ENCODE measurements at regions not wholly inside any gene's neighbourhood (a gene's known extent, or its start where the extent isn't known, plus 50 kb on each side); places are given as distances from the start of the nearest gene placed in this dataset.

DNA sequence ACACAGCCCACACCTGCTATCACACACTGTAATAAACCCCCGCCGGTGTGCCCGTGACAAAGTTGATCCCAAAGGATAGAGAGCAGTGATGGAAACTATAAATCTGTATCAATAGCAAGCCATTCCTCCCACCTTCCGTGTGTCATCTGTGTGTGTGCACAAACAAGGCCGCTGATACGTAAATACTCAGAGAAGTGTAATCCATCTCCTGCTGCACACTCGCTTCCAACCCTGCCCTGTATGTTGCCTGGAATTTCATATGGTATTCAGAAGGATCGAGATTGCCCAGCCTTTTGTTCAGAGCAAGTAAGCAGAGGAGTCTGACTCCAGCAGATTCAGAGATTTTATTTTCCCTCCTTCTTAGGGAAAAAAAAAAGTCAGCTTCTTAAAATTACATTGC is 581.1 kb upstream of the ZFHX3 start:
- no peak overlapping the region for H3K4me3 ChIP-seq (ENCODE audit: low read depth in 2 of 2, low read length in 2 of 2)
- in situ Hi-C loops (cut with HindIII; ENCODE audit: low pct_unique_long_range_greater_than_20kb, low sequenced_read_pairs) (no loop called here), intact Hi-C loops (cut with micrococcal nuclease; ENCODE audit: unreplicated experiment) (no loop called here)
- H3K27ac ChIP-seq (ENCODE audit: low read length) = no peak overlapping the region
- H3K36me3 ChIP-seq (ENCODE audit: control insufficient read depth, insufficient read depth, low read length) = no peaks in the 10 kb centered on the region
- TF ChIP-seq TCF7L2 (IDR thresholded peaks at IDR 0.05; ENCODE audit: low read depth, low read length) (no peak), SIN3A (IDR thresholded peaks at IDR 0.05; ENCODE audit: borderline replicate concordance, insufficient read depth, low read depth, low read length) (no peak), POLR2AphosphoS5 (IDR thresholded peaks at IDR 0.05; ENCODE audit: low read depth, low read length) (no peak)
- TF ChIP-seq, protein P1, sequence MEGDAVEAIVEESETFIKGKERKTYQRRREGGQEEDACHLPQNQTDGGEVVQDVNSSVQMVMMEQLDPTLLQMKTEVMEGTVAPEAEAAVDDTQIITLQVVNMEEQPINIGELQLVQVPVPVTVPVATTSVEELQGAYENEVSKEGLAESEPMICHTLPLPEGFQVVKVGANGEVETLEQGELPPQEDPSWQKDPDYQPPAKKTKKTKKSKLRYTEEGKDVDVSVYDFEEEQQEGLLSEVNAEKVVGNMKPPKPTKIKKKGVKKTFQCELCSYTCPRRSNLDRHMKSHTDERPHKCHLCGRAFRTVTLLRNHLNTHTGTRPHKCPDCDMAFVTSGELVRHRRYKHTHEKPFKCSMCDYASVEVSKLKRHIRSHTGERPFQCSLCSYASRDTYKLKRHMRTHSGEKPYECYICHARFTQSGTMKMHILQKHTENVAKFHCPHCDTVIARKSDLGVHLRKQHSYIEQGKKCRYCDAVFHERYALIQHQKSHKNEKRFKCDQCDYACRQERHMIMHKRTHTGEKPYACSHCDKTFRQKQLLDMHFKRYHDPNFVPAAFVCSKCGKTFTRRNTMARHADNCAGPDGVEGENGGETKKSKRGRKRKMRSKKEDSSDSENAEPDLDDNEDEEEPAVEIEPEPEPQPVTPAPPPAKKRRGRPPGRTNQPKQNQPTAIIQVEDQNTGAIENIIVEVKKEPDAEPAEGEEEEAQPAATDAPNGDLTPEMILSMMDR (IDR thresholded peaks at IDR 0.05) = no peak
- POLR2A ChIA-PET = no interaction called here
- CTCF ChIA-PET = no interaction called here
- BruUV-seq (replicated peaks) = no TSS peak
- no peaks in the 10 kb centered on the region for H3K4me1 ChIP-seq (ENCODE audit: control insufficient read depth, insufficient read depth, low read length)
- ATAC-seq = no peak
- no peaks in the 10 kb centered on the region for H3K9me3 ChIP-seq (ENCODE audit: control insufficient read depth, insufficient read depth, low read depth, low read length)
- no peak for DNase-seq (ENCODE audit: low read depth, low spot score)
- peaks cover 2% of the 10 kb centered on the region; the same call in 1 of the 2 replicates for H3K27me3 ChIP-seq (ENCODE audit: control insufficient read depth, insufficient read depth, low read length)

DNA sequence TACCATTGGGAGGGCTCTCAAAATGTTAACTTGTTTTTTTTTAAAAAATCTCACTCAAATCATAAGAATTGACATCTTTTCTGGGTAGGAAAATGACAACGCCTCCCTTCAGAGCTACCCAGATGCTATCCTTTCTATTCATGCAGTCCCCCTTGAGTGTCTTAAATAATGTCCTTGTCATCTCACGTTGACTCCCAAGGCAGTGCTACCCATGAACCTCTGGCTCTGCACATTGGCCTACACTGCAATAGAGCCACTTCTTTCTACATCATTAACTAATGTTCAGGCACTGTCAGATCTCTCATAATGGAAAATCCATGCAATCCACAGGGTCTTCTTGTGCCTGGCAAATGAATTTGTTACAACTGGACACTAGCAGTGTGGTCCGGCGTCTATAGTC is 569.8 kb upstream of the ZFHX3 start:
- POLR2A ChIA-PET = no interaction called here
- CTCF ChIA-PET = no interaction called here
- DNase-seq (ENCODE audit: low read depth, low spot score) (no peak), ATAC-seq (no peak)
- Histone ChIP-seq H3K4me1 (ENCODE audit: control insufficient read depth, insufficient read depth, low read length) (no peaks in the 10 kb centered on the region), H3K9me3 (ENCODE audit: control insufficient read depth, insufficient read depth, low read depth, low read length) (no peaks in the 10 kb centered on the region), H3K27me3 (ENCODE audit: control insufficient read depth, insufficient read depth, low read length) (no peaks in the 10 kb centered on the region; the same call in 1 of the 2 replicates), H3K27ac (ENCODE audit: low read length) (no peak overlapping the region), H3K36me3 (ENCODE audit: control insufficient read depth, insufficient read depth, low read length) (no peaks in the 10 kb centered on the region), H3K4me3 (ENCODE audit: low read depth in 2 of 2, low read length in 2 of 2) (no peak overlapping the region)
- in situ Hi-C loops (cut with HindIII; ENCODE audit: low pct_unique_long_range_greater_than_20kb, low sequenced_read_pairs) = no loop called here
- BruUV-seq (replicated peaks) = no TSS peak
- intact Hi-C loops (cut with micrococcal nuclease; ENCODE audit: unreplicated experiment) = no loop called here
- TF ChIP-seq, protein P2, sequence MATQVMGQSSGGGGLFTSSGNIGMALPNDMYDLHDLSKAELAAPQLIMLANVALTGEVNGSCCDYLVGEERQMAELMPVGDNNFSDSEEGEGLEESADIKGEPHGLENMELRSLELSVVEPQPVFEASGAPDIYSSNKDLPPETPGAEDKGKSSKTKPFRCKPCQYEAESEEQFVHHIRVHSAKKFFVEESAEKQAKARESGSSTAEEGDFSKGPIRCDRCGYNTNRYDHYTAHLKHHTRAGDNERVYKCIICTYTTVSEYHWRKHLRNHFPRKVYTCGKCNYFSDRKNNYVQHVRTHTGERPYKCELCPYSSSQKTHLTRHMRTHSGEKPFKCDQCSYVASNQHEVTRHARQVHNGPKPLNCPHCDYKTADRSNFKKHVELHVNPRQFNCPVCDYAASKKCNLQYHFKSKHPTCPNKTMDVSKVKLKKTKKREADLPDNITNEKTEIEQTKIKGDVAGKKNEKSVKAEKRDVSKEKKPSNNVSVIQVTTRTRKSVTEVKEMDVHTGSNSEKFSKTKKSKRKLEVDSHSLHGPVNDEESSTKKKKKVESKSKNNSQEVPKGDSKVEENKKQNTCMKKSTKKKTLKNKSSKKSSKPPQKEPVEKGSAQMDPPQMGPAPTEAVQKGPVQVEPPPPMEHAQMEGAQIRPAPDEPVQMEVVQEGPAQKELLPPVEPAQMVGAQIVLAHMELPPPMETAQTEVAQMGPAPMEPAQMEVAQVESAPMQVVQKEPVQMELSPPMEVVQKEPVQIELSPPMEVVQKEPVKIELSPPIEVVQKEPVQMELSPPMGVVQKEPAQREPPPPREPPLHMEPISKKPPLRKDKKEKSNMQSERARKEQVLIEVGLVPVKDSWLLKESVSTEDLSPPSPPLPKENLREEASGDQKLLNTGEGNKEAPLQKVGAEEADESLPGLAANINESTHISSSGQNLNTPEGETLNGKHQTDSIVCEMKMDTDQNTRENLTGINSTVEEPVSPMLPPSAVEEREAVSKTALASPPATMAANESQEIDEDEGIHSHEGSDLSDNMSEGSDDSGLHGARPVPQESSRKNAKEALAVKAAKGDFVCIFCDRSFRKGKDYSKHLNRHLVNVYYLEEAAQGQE (IDR thresholded peaks at IDR 0.05; ENCODE audit: insufficient read depth in 1 of 2, low read depth in 2 of 2, low read length in 1 of 2) = no peak
- no peak for TF ChIP-seq TCF7L2 (IDR thresholded peaks at IDR 0.05; ENCODE audit: low read depth, low read length)

DNA sequence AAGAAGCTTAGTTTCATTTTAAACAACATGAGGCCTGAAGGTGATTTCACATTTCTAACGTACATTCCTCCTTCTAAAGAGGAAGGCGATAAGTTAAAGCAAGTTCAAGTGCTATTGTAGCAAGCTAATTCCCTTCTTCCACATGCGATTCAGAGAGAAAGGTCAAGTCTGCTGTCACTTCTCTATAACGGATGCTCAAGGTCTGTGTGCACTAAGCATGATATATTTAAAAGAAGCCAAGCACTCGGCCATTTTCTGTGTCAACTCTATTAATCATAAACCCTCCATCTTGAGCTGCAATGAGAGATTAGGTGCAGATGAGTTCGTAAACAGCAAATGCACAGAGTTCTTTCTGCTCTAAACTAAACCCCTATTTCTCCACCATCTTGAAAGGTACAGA is 568.8 kb upstream of the ZFHX3 start:
- Histone ChIP-seq H3K4me1 (ENCODE audit: control insufficient read depth, insufficient read depth, low read length) (no peaks in the 10 kb centered on the region), H3K27ac (ENCODE audit: low read length) (no peak overlapping the region), H3K27me3 (ENCODE audit: control insufficient read depth, insufficient read depth, low read length) (peaks cover 3% of the 10 kb centered on the region), H3K4me3 (ENCODE audit: low read depth in 2 of 2, low read length in 2 of 2) (no peak overlapping the region), H3K36me3 (ENCODE audit: control insufficient read depth, insufficient read depth, low read length) (no peaks in the 10 kb centered on the region), H3K9me3 (ENCODE audit: control insufficient read depth, insufficient read depth, low read depth, low read length) (no peaks in the 10 kb centered on the region)
- in situ Hi-C loops (cut with HindIII; ENCODE audit: low pct_unique_long_range_greater_than_20kb, low sequenced_read_pairs) (no loop called here), intact Hi-C loops (cut with micrococcal nuclease; ENCODE audit: unreplicated experiment) (no loop called here)
- POLR2A ChIA-PET = interaction anchor here (0.6 to 0.9 kb wide), 2 partner anchors 11 to 45 kb away, joined by 4 to 12 read pairs; no protein-coding TSS in a partner anchor
- TF ChIP-seq, protein P1 (IDR thresholded peaks at IDR 0.05) = no peak
- TF ChIP-seq SIN3A (IDR thresholded peaks at IDR 0.05; ENCODE audit: borderline replicate concordance, insufficient read depth, low read depth, low read length) = no peak
- TF ChIP-seq, protein P2 (IDR thresholded peaks at IDR 0.05; ENCODE audit: insufficient read depth in 1 of 2, low read depth in 2 of 2, low read length in 1 of 2) = no peak
- no peak for TF ChIP-seq TCF7L2 (IDR thresholded peaks at IDR 0.05; ENCODE audit: low read depth, low read length)
- TF ChIP-seq POLR2AphosphoS5 (IDR thresholded peaks at IDR 0.05; ENCODE audit: low read depth, low read length) = no peak
- no peak for ATAC-seq
- DNase-seq (ENCODE audit: low read depth, low spot score) = no peak
- CTCF ChIA-PET = no interaction called here
- BruUV-seq (replicated peaks) = no TSS peak

All from Panc1 (cell line).